ENCODE measurements at regions not wholly inside any gene's neighbourhood (a gene's known extent, or its start where the extent isn't known, plus 50 kb on each side); places are given as distances from the start of the nearest gene placed in this dataset.

GRCh38 chr4:3682236-3683076 is 83.7 kb upstream of the ADRA2C start:
- H3K9me3 Mint-ChIP-seq, result no peaks in the 10 kb centered on the region
- no peak for ATAC-seq
- H3K4me1 Mint-ChIP-seq (ENCODE audit: low read depth), result no peaks in the 10 kb centered on the region
- no peak for DNase-seq
- H3K27me3 Mint-ChIP-seq (ENCODE audit: low read depth), result peaks cover 6% of the 10 kb centered on the region
- no peak overlapping the region for H3K4me3 Mint-ChIP-seq
- no peaks in the 10 kb centered on the region for H3K36me3 Mint-ChIP-seq (ENCODE audit: insufficient read depth)

GRCh38 chr4:3681191-3681590 is 85.0 kb upstream of the ADRA2C start:
- no peaks in the 10 kb centered on the region for H3K9me3 Mint-ChIP-seq
- no peak overlapping the region for H3K4me3 Mint-ChIP-seq
- no peaks in the 10 kb centered on the region for H3K36me3 Mint-ChIP-seq (ENCODE audit: insufficient read depth)
- no peak for ATAC-seq
- H3K27me3 Mint-ChIP-seq (ENCODE audit: low read depth), result peaks cover 13% of the 10 kb centered on the region
- no peak for DNase-seq
- no peaks in the 10 kb centered on the region for H3K4me1 Mint-ChIP-seq (ENCODE audit: low read depth)

GRCh38 chr4:3680656-3681055 is 85.5 kb upstream of the ADRA2C start:
- DNase-seq, result no peak
- no peak overlapping the region for H3K4me3 Mint-ChIP-seq
- H3K27me3 Mint-ChIP-seq (ENCODE audit: low read depth), result peaks cover 16% of the 10 kb centered on the region
- H3K9me3 Mint-ChIP-seq, result no peaks in the 10 kb centered on the region
- H3K4me1 Mint-ChIP-seq (ENCODE audit: low read depth), result no peaks in the 10 kb centered on the region
- ATAC-seq, result no peak
- no peaks in the 10 kb centered on the region for H3K36me3 Mint-ChIP-seq (ENCODE audit: insufficient read depth)

GRCh38 chr4:3679851-3680311 is 86.3 kb upstream of the ADRA2C start:
- no peaks in the 10 kb centered on the region for H3K9me3 Mint-ChIP-seq
- H3K4me3 Mint-ChIP-seq, result no peak overlapping the region
- no peaks in the 10 kb centered on the region for H3K36me3 Mint-ChIP-seq (ENCODE audit: insufficient read depth)
- no peaks in the 10 kb centered on the region for H3K4me1 Mint-ChIP-seq (ENCODE audit: low read depth)
- DNase-seq (no peak), ATAC-seq (no peak)
- peaks cover 19% of the 10 kb centered on the region for H3K27me3 Mint-ChIP-seq (ENCODE audit: low read depth)

- no peaks in the 10 kb centered on the region for H3K9me3 Mint-ChIP-seq
- H3K36me3 Mint-ChIP-seq (ENCODE audit: insufficient read depth), result no peaks in the 10 kb centered on the region
- no peak for ATAC-seq
- DNase-seq, result no peak
- H3K4me3 Mint-ChIP-seq, result no peak overlapping the region
- peaks cover 19% of the 10 kb centered on the region for H3K27me3 Mint-ChIP-seq (ENCODE audit: low read depth)
- H3K4me1 Mint-ChIP-seq (ENCODE audit: low read depth), result no peaks in the 10 kb centered on the region
Measured at GRCh38 chr4:3679071-3679825, 86.9 kb upstream of the ADRA2C start.

GRCh38 chr4:3677748-3678070 is 88.5 kb upstream of the ADRA2C start:
- peaks cover 20% of the 10 kb centered on the region for H3K27me3 Mint-ChIP-seq (ENCODE audit: low read depth)
- H3K36me3 Mint-ChIP-seq (ENCODE audit: insufficient read depth), result no peaks in the 10 kb centered on the region
- H3K4me3 Mint-ChIP-seq, result no peak overlapping the region
- H3K4me1 Mint-ChIP-seq (ENCODE audit: low read depth), result no peaks in the 10 kb centered on the region
- DNase-seq (no peak), ATAC-seq (no peak)
- no peaks in the 10 kb centered on the region for H3K9me3 Mint-ChIP-seq

GRCh38 chr4:3676907-3677747 is 89.1 kb upstream of the ADRA2C start:
- no peak for ATAC-seq
- Mint-ChIP-seq H3K4me3 (no peak overlapping the region), H3K27me3 (ENCODE audit: low read depth) (peaks cover 20% of the 10 kb centered on the region), H3K4me1 (ENCODE audit: low read depth) (no peaks in the 10 kb centered on the region), H3K36me3 (ENCODE audit: insufficient read depth) (no peaks in the 10 kb centered on the region), H3K9me3 (no peaks in the 10 kb centered on the region)
- DNase-seq, result no peak

- Mint-ChIP-seq H3K4me1 (ENCODE audit: low read depth) (no peaks in the 10 kb centered on the region), H3K9me3 (no peaks in the 10 kb centered on the region), H3K4me3 (no peak overlapping the region), H3K27me3 (ENCODE audit: low read depth) (peaks cover 18% of the 10 kb centered on the region), H3K36me3 (ENCODE audit: insufficient read depth) (no peaks in the 10 kb centered on the region)
- ATAC-seq (no peak), DNase-seq (no peak)
Measured at GRCh38 chr4:3676196-3676595, 90.0 kb upstream of the ADRA2C start.

- H3K4me1 Mint-ChIP-seq (ENCODE audit: low read depth), result no peaks in the 10 kb centered on the region
- no peak overlapping the region for H3K4me3 Mint-ChIP-seq
- no peaks in the 10 kb centered on the region for H3K36me3 Mint-ChIP-seq (ENCODE audit: insufficient read depth)
- no peak for DNase-seq
- no peaks in the 10 kb centered on the region for H3K9me3 Mint-ChIP-seq
- ATAC-seq, result no peak
- H3K27me3 Mint-ChIP-seq (ENCODE audit: low read depth), result peaks cover 18% of the 10 kb centered on the region
Measured at GRCh38 chr4:3675251-3676115, 90.7 kb upstream of the ADRA2C start.

- Mint-ChIP-seq H3K9me3 (no peaks in the 10 kb centered on the region), H3K4me3 (no peak overlapping the region), H3K4me1 (ENCODE audit: low read depth) (no peaks in the 10 kb centered on the region), H3K27me3 (ENCODE audit: low read depth) (peaks cover 18% of the 10 kb centered on the region), H3K36me3 (ENCODE audit: insufficient read depth) (no peaks in the 10 kb centered on the region)
- no peak for ATAC-seq
- DNase-seq, result no peak
Measured at GRCh38 chr4:3674479-3674851, 91.7 kb upstream of the ADRA2C start.

- no peaks in the 10 kb centered on the region for H3K4me1 Mint-ChIP-seq (ENCODE audit: low read depth)
- H3K36me3 Mint-ChIP-seq (ENCODE audit: insufficient read depth), result no peaks in the 10 kb centered on the region
- H3K9me3 Mint-ChIP-seq, result no peaks in the 10 kb centered on the region
- peaks cover 18% of the 10 kb centered on the region for H3K27me3 Mint-ChIP-seq (ENCODE audit: low read depth)
- DNase-seq (no peak), ATAC-seq (no peak)
- no peak overlapping the region for H3K4me3 Mint-ChIP-seq
Measured at GRCh38 chr4:3673716-3674478, 92.3 kb upstream of the ADRA2C start.

- ATAC-seq (no peak), DNase-seq (no peak)
- Mint-ChIP-seq H3K4me3 (no peak overlapping the region), H3K36me3 (ENCODE audit: insufficient read depth) (no peaks in the 10 kb centered on the region), H3K9me3 (no peaks in the 10 kb centered on the region), H3K27me3 (ENCODE audit: low read depth) (peaks cover 18% of the 10 kb centered on the region), H3K4me1 (ENCODE audit: low read depth) (no peaks in the 10 kb centered on the region)
Measured at GRCh38 chr4:3673176-3673575, 93.0 kb upstream of the ADRA2C start.

GRCh38 chr4:3672465-3672831 is 93.7 kb upstream of the ADRA2C start:
- DNase-seq (no peak), ATAC-seq (no peak)
- Mint-ChIP-seq H3K4me1 (ENCODE audit: low read depth) (no peaks in the 10 kb centered on the region), H3K36me3 (ENCODE audit: insufficient read depth) (no peaks in the 10 kb centered on the region), H3K4me3 (no peak overlapping the region), H3K27me3 (ENCODE audit: low read depth) (peaks cover 18% of the 10 kb centered on the region), H3K9me3 (peaks cover under 1% of the 10 kb centered on the region)

Measured in activated T-cell treated with anti-CD3 and anti-CD28 coated beads, Interleukin-2, amount 50 U/mL, for 4 hours (primary cell).